Mesothelial cell of epicardium (in vitro differentiated cells): ENCODE measurements at regions not wholly inside any gene's neighbourhood (a gene's known extent, or its start where the extent isn't known, plus 50 kb on each side); places are given as distances from the start of the nearest gene placed in this dataset.

ENCODE experiments used
- DNase-seq, 2 experiments: peaks; one replicate each; pipeline ENCODE4 v3.0.0; 2021; ENCODE audit warnings: low spot score in 2 of 2; ENCODE audit not compliant: unreplicated experiment in 2 of 2
- H3K27ac Mint-ChIP-seq: 2 replicates; pipeline ENCODE4 v1.8.0; 2021; ENCODE audit warnings: mixed read lengths
- H3K27me3 Mint-ChIP-seq: 2 replicates; pipeline ENCODE4 v1.8.0; 2021; ENCODE audit warnings: low read depth, mixed read lengths
- H3K36me3 Mint-ChIP-seq: 2 replicates; pipeline ENCODE4 v1.8.0; 2021; ENCODE audit warnings: mixed read lengths
- H3K4me1 Mint-ChIP-seq: 2 replicates; pipeline ENCODE4 v1.8.0; 2021; ENCODE audit warnings: mixed read lengths
- H3K4me3 Mint-ChIP-seq: 2 replicates; pipeline ENCODE4 v1.8.0; 2021; ENCODE audit warnings: mild to moderate bottlenecking, moderate library complexity, mixed read lengths
- H3K9me3 Mint-ChIP-seq: 2 replicates; pipeline ENCODE4 v1.8.0; 2021; ENCODE audit warnings: mixed read lengths
- TF ChIP-seq, protein P1 (sequence below): fragments of 200-600 bp; sonication (generic); IDR thresholded peaks from one replicate; pipeline ENCODE4 v1.5.0; 2021; ENCODE audit warnings: antibody characterized with exemption; ENCODE audit not compliant: unreplicated experiment

DNA sequence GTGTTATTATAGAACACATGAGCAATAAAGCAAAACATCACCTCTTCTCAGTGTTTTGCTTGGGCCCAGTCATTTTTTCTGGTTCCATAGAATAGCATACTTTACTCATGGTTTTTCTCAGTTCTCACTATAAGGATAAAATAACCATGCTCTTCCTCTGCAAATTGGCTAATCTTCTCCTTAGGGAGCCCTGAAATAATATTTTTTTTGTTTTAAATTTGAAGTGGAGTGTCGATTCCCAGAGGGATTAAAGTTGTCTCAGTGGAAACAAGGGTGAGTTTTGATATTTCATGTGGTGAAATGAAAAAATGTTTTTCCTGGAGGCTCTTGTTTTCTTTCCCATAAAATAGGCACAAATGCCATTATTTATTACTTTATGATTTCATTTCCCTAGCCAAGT lies 127.3 kb downstream of the NOC3L start:
- peaks cover 6% of the 10 kb centered on the region for H3K9me3 Mint-ChIP-seq
- peaks cover 13% of the 10 kb centered on the region for H3K4me1 Mint-ChIP-seq
- no peak overlapping the region for H3K27ac Mint-ChIP-seq
- no peak overlapping the region for H3K4me3 Mint-ChIP-seq
- no peak for DNase-seq
- TF ChIP-seq, protein P1, sequence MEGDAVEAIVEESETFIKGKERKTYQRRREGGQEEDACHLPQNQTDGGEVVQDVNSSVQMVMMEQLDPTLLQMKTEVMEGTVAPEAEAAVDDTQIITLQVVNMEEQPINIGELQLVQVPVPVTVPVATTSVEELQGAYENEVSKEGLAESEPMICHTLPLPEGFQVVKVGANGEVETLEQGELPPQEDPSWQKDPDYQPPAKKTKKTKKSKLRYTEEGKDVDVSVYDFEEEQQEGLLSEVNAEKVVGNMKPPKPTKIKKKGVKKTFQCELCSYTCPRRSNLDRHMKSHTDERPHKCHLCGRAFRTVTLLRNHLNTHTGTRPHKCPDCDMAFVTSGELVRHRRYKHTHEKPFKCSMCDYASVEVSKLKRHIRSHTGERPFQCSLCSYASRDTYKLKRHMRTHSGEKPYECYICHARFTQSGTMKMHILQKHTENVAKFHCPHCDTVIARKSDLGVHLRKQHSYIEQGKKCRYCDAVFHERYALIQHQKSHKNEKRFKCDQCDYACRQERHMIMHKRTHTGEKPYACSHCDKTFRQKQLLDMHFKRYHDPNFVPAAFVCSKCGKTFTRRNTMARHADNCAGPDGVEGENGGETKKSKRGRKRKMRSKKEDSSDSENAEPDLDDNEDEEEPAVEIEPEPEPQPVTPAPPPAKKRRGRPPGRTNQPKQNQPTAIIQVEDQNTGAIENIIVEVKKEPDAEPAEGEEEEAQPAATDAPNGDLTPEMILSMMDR: no peak
- H3K36me3 Mint-ChIP-seq: no peaks in the 10 kb centered on the region
- peaks cover 17% of the 10 kb centered on the region for H3K27me3 Mint-ChIP-seq

GRCh38 chr10:94238006-94238617 lies 124.6 kb downstream of the NOC3L start:
- Mint-ChIP-seq H3K36me3 (no peaks in the 10 kb centered on the region), H3K27ac (no peak overlapping the region), H3K9me3 (no peaks in the 10 kb centered on the region), H3K4me1 (peaks cover 13% of the 10 kb centered on the region), H3K4me3 (no peak overlapping the region), H3K27me3 (peaks cover 21% of the 10 kb centered on the region)
- DNase-seq: no peak
- TF ChIP-seq, protein P1: no peak

DNA sequence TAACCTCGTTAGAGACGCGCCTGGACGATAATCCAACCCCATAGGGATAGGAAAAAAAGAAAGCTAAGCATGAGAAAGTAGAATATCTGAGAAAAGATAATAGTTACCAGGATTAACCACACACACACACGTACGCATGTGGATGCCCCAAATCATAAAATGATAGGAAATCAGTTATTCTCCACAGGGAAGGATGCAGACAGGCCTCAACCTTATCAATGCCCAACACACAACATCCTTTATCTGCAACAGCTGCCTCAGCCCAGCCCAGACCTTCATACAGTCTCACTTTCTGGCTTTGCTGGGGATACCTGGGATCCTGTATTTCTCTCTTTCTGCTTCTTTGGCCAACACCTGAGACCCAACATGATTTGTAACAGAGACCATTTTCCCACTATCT lies 123.0 kb downstream of the NOC3L start:
- Mint-ChIP-seq H3K27ac (no peak overlapping the region), H3K36me3 (no peaks in the 10 kb centered on the region), H3K27me3 (peaks cover 22% of the 10 kb centered on the region), H3K9me3 (no peaks in the 10 kb centered on the region), H3K4me1 (peaks cover 13% of the 10 kb centered on the region), H3K4me3 (no peak overlapping the region)
- TF ChIP-seq, protein P1: no peak
- no peak for DNase-seq

DNA sequence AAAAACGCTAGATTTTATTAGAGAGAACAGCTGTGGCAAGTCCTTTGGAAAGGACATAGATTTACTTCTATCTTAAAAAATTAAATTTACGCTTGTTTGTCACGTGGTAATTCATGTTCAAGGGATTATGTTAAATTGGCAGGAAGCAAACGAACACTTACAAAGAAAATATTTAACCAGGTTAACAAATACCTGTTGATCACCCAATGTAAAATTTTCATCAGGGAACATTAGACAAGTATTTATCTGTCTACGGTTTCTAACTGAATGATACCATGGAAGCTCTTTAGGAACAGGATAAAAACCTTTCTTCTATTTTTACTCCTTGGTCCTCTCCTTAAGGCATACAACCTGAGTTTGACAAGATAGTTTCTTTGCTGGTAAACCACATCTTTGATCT lies 122.2 kb downstream of the NOC3L start:
- H3K27me3 Mint-ChIP-seq: peaks cover 23% of the 10 kb centered on the region

GRCh38 chr10:94240901-94241300 lies 121.8 kb downstream of the NOC3L start:
- peaks cover 8% of the 10 kb centered on the region for H3K4me1 Mint-ChIP-seq
- no peaks in the 10 kb centered on the region for H3K9me3 Mint-ChIP-seq
- no peak overlapping the region for H3K27ac Mint-ChIP-seq
- H3K36me3 Mint-ChIP-seq: no peaks in the 10 kb centered on the region
- no peak overlapping the region for H3K4me3 Mint-ChIP-seq
- TF ChIP-seq, protein P1: no peak
- H3K27me3 Mint-ChIP-seq: peaks cover 21% of the 10 kb centered on the region
- DNase-seq: no peak

More for the DNA sequence above, 122.2 kb downstream of the NOC3L start:
- TF ChIP-seq, protein P1: no peak
- Mint-ChIP-seq H3K9me3 (no peaks in the 10 kb centered on the region), H3K4me1 (peaks cover 12% of the 10 kb centered on the region), H3K4me3 (no peak overlapping the region), H3K27ac (no peak overlapping the region), H3K36me3 (no peaks in the 10 kb centered on the region)
- DNase-seq: no peak

GRCh38 chr10:94251098-94251497 lies 111.6 kb downstream of the NOC3L start:
- Mint-ChIP-seq H3K4me1 (no peaks in the 10 kb centered on the region), H3K27me3 (peaks cover 2% of the 10 kb centered on the region), H3K27ac (no peak overlapping the region), H3K9me3 (no peaks in the 10 kb centered on the region), H3K4me3 (no peak overlapping the region), H3K36me3 (no peaks in the 10 kb centered on the region)
- TF ChIP-seq, protein P1: no peak
- DNase-seq: no peak
